DND-41 (cell line): ENCODE measurements at regions not wholly inside any gene's neighbourhood (a gene's known extent, or its start where the extent isn't known, plus 50 kb on each side); places are given as distances from the start of the nearest gene placed in this dataset.

ENCODE experiments used
- ATAC-seq: fragments of 200-7000 bp; cut with Tn5 transposase; 3 replicates; pipeline ENCODE4 v1.9.1; 2021; ENCODE audit warnings: low read depth; ENCODE audit not compliant: insufficient read depth
- DNase-seq: peaks from one replicate; pipeline ENCODE4 v3.0.0-alpha.2; 2020
- H2AFZ ChIP-seq: 2 replicates; pipeline ENCODE4 v1.6.0; 2012; ENCODE audit warnings: low read depth, low read length
- H3K27ac ChIP-seq: 2 replicates; pipeline ENCODE4 v1.5.1; 2012; ENCODE audit warnings: low read length, inconsistent platforms
- H3K27me3 ChIP-seq: fragments of 200-600 bp; sonication (generic); 2 replicates; pipeline ENCODE4 v1.6.0; 2012; ENCODE audit warnings: low read length, mild to moderate bottlenecking, inconsistent platforms; ENCODE audit not compliant: insufficient read depth, poor library complexity
- H3K36me3 ChIP-seq: 2 replicates; pipeline ENCODE4 v1.5.1; 2012; ENCODE audit warnings: low read length, inconsistent platforms; ENCODE audit not compliant: insufficient read depth
- H3K4me1 ChIP-seq: 2 replicates; pipeline ENCODE4 v1.5.1; 2012; ENCODE audit warnings: mild to moderate bottlenecking, low read length; ENCODE audit not compliant: insufficient read depth
- H3K4me2 ChIP-seq: 2 replicates; pipeline ENCODE4 v1.6.0; 2012; ENCODE audit warnings: mild to moderate bottlenecking, moderate library complexity, low read length, inconsistent platforms; ENCODE audit not compliant: insufficient read depth
- H3K4me3 ChIP-seq, 2 experiments: fragments of 200-600 bp in 1 of 2; shearing (Covaris generic) in 1 of 2; 2 replicates each; pipeline ENCODE4 v1.5.1; 2012 to 2016; ENCODE audit warnings: inconsistent platforms in 2 of 2, low read length in 2 of 2, mild to moderate bottlenecking in 2 of 2, low read depth in 1 of 2, moderate library complexity in 1 of 2
- H3K79me2 ChIP-seq: 2 replicates; pipeline ENCODE4 v1.6.0; 2012; ENCODE audit warnings: low read length, inconsistent platforms; ENCODE audit not compliant: insufficient read depth
- H3K9ac ChIP-seq: 2 replicates; pipeline ENCODE4 v1.6.0; 2012; ENCODE audit warnings: low read depth, mild to moderate bottlenecking, inconsistent platforms, low read length, moderate library complexity
- H3K9me3 ChIP-seq: 2 replicates; pipeline ENCODE4 v1.5.1; 2012; ENCODE audit warnings: low read length, moderate library complexity, mild to moderate bottlenecking, inconsistent platforms; ENCODE audit not compliant: insufficient read depth, severe bottlenecking
- H4K20me1 ChIP-seq: 2 replicates; pipeline ENCODE4 v1.6.0; 2012; ENCODE audit warnings: low read length; ENCODE audit not compliant: insufficient read depth
- EZH2 ChIP-seq: IDR thresholded peaks from 3 replicates; pipeline ENCODE4 v1.6.1; 2012; ENCODE audit warnings: borderline replicate concordance, low read depth, mild to moderate bottlenecking, moderate library complexity, low read length, inconsistent platforms; ENCODE audit not compliant: severe bottlenecking
- TF ChIP-seq, protein P1 (sequence below): IDR thresholded peaks from 2 replicates; pipeline ENCODE4 v1.5.1; 2012; ENCODE audit warnings: borderline replicate concordance, low read length, moderate library complexity, mild to moderate bottlenecking; ENCODE audit not compliant: poor library complexity, severe bottlenecking; ENCODE audit errors: extremely low read depth

DNA sequence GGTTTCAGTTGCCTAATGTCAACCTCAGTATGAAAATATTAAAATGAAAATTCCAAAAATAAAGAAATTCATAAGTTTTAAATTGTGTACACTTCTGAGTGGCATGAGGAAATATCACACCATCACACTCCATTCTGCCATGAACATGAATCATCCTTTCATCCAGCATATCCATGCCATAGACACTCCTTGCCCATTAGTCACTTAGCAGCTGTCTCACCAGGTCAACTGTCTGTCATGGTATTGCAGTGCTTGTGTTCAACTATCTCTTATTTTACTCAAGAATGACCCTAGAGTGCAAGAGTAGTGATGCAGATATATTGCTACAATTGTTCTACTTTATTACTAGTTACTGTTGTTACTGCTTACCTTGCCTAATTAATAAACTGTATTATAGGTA lies 712.4 kb downstream of the EPHA7 start:
- no peak for ATAC-seq
- DNase-seq, result no peak
- H3K27ac ChIP-seq, result no peak overlapping the region

DNA sequence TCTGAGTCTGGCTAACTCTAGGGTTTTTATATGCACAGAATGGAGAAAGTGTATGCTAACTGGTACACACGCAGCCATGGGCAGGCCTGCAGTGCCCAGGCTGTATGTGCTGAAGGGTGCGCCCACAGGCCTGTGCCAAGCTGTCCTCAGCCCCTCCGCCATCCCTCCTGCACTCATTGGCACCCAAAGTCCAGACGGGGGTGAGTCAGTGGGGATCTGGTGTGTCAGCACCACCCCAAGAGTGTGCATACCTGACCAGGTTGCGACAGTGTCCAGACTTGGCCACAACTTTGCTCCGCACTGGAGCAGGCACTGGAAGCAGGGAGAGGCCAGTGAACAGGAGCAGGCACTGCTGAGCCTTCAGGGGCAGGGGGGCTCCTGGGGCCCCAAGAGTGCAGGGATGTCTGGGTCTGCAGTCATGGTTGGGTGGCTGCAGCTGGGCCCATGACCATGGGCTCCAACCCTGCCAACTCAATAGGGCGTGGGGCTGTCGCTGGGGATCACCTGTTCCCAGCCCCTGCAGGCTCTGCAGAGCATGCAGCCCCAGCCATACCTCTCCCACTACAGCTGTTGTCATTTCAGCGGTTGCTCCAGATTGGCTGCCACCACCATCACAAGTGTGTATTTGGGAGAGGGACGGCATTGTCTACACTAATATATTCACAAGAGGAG lies 717.8 kb downstream of the EPHA7 start:
- DNase-seq (no peak), ATAC-seq (no peak)
- H3K9me3 ChIP-seq, result no peaks in the 10 kb centered on the region
- H4K20me1 ChIP-seq, result no peaks in the 10 kb centered on the region
- no peaks in the 10 kb centered on the region for H3K36me3 ChIP-seq
- no peaks in the 10 kb centered on the region for H3K79me2 ChIP-seq
- no peak overlapping the region for H3K4me3 ChIP-seq
- H3K4me1 ChIP-seq, result no peaks in the 10 kb centered on the region
- H2AFZ ChIP-seq, result no peak overlapping the region
- no peak overlapping the region for H3K9ac ChIP-seq
- H3K27ac ChIP-seq, result no peak overlapping the region
- no peaks in the 10 kb centered on the region for H3K27me3 ChIP-seq
- H3K4me2 ChIP-seq, result no peak overlapping the region
- TF ChIP-seq EZH2, result no peak
- TF ChIP-seq, protein P1, sequence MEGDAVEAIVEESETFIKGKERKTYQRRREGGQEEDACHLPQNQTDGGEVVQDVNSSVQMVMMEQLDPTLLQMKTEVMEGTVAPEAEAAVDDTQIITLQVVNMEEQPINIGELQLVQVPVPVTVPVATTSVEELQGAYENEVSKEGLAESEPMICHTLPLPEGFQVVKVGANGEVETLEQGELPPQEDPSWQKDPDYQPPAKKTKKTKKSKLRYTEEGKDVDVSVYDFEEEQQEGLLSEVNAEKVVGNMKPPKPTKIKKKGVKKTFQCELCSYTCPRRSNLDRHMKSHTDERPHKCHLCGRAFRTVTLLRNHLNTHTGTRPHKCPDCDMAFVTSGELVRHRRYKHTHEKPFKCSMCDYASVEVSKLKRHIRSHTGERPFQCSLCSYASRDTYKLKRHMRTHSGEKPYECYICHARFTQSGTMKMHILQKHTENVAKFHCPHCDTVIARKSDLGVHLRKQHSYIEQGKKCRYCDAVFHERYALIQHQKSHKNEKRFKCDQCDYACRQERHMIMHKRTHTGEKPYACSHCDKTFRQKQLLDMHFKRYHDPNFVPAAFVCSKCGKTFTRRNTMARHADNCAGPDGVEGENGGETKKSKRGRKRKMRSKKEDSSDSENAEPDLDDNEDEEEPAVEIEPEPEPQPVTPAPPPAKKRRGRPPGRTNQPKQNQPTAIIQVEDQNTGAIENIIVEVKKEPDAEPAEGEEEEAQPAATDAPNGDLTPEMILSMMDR, result no peak

More for the DNA sequence above, 712.4 kb downstream of the EPHA7 start:
- Histone ChIP-seq H3K9me3 (no peaks in the 10 kb centered on the region), H2AFZ (no peak overlapping the region), H3K4me2 (no peak overlapping the region), H4K20me1 (no peaks in the 10 kb centered on the region), H3K4me1 (no peaks in the 10 kb centered on the region), H3K9ac (no peak overlapping the region), H3K4me3 (no peak overlapping the region), H3K36me3 (no peaks in the 10 kb centered on the region), H3K27me3 (no peaks in the 10 kb centered on the region), H3K79me2 (no peaks in the 10 kb centered on the region)
- no peak for TF ChIP-seq EZH2
- TF ChIP-seq, protein P1, result no peak

DNA sequence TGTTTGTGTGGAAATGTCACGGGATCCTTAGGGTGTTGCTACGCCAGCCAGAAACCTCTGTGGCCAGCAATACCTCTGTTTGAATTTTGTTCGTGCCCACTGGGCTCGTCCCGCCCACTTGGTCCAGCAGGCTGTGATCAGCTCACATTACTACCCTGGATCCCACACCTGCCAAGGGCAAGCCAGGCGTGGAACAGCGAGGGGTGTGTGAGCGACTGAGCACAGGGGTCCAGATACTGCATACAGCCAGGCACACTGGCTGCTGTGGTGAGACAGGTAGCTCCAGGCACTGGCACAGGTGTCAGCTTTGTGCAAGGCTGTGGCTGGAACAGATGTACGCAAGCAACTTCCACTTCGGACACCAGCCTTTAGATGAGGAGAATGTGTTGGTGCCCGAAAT lies 718.9 kb downstream of the EPHA7 start:
- ATAC-seq (no peak), DNase-seq (no peak)
- H3K79me2 ChIP-seq, result no peaks in the 10 kb centered on the region

More for the DNA sequence above, 718.9 kb downstream of the EPHA7 start:
- no peak overlapping the region for H3K9ac ChIP-seq
- H3K36me3 ChIP-seq, result no peaks in the 10 kb centered on the region
- H3K4me1 ChIP-seq, result no peaks in the 10 kb centered on the region
- H2AFZ ChIP-seq, result no peak overlapping the region
- no peaks in the 10 kb centered on the region for H3K9me3 ChIP-seq
- H3K4me3 ChIP-seq, result no peak overlapping the region
- no peaks in the 10 kb centered on the region for H3K27me3 ChIP-seq
- H3K4me2 ChIP-seq, result no peak overlapping the region
- H3K27ac ChIP-seq, result no peak overlapping the region
- no peaks in the 10 kb centered on the region for H4K20me1 ChIP-seq
- no peak for TF ChIP-seq EZH2
- TF ChIP-seq, protein P1, result no peak
